ENCODE measurements at regions not wholly inside any gene's neighbourhood (a gene's known extent, or its start where the extent isn't known, plus 50 kb on each side); places are given as distances from the start of the nearest gene placed in this dataset.
"Not testable (repeated sequence)": the region's sequence is repeated elsewhere in the genome, so short reads cannot be mapped to it uniquely, and the experiment has no call there.

- TF ChIP-seq BCL11A (IDR thresholded peaks at IDR 0.05; ENCODE audit: low read depth in 2 of 2, low read length in 2 of 2) (no peak), GTF2F1 (IDR thresholded peaks at IDR 0.05; ENCODE audit: borderline replicate concordance, low read depth, low read length) (no peak), TAF7 (optimal IDR thresholded peaks at IDR 0.05; ENCODE audit: borderline replicate concordance, low read depth, low read length) (no peak), MAX (IDR thresholded peaks at IDR 0.05) (no peak), CTBP2 (IDR thresholded peaks at IDR 0.05; ENCODE audit: borderline replicate concordance, insufficient read depth, insufficient read length, low read length) (no peak)
Observed at GRCh38 chr2:131645177-131645765, 117.6 kb downstream of the CCDC74A start (continued).

- H3K79me2 ChIP-seq (ENCODE audit: control insufficient read depth in 1 of 2, insufficient read depth in 2 of 2, low read length in 2 of 2); H3K27ac ChIP-seq (ENCODE audit: low read depth, low read length); H3K27me3 ChIP-seq (replicated peaks in 1 of 4; ENCODE audit: control insufficient read depth in 3 of 4, extremely low read depth in 1 of 4, insufficient read depth in 3 of 4, low read length in 3 of 4); H2BK12ac ChIP-seq (ENCODE audit: low read depth, low read length); H2BK20ac ChIP-seq (ENCODE audit: low read length); H2BK15ac ChIP-seq (ENCODE audit: low read length); H3K4me3 ChIP-seq (ENCODE audit: extremely low read depth in 1 of 4, insufficient read depth in 2 of 4, low read depth in 3 of 4, low read length in 4 of 4); H3K4ac ChIP-seq (replicated peaks; ENCODE audit: insufficient read length, low read depth, low read length); H4K91ac ChIP-seq (replicated peaks; ENCODE audit: insufficient read length, low read length); H3K14ac ChIP-seq (ENCODE audit: insufficient read length); H2BK5ac ChIP-seq (ENCODE audit: low read depth, low read length); H4K20me1 ChIP-seq (replicated peaks in 1 of 2; ENCODE audit: control insufficient read depth in 1 of 2, insufficient read depth in 2 of 2, low read length in 2 of 2); FAIRE-seq; H3K9ac ChIP-seq (replicated peaks in 1 of 4; ENCODE audit: extremely low read depth in 1 of 4, low read depth in 3 of 4, low read length in 3 of 4); H2BK120ac ChIP-seq (replicated peaks; ENCODE audit: low read depth, low read length); H4K8ac ChIP-seq (ENCODE audit: extremely low read depth, insufficient read depth, low read length); H3K4me1 ChIP-seq (replicated peaks in 1 of 4; ENCODE audit: control insufficient read depth in 3 of 4, insufficient read depth in 4 of 4, low read length in 3 of 4); H2AFZ ChIP-seq (ENCODE audit: low read length); H3K79me1 ChIP-seq (ENCODE audit: low read depth, low read length); H4K5ac ChIP-seq (ENCODE audit: insufficient read length, low read depth, low read length); H3K23me2 ChIP-seq (ENCODE audit: low read depth, low read length); H3K4me2 ChIP-seq (ENCODE audit: insufficient read depth in 1 of 2, low read depth in 2 of 2, low read length in 2 of 2); H3K36me3 ChIP-seq (ENCODE audit: control insufficient read depth in 2 of 4, insufficient read depth in 4 of 4, low read length in 3 of 4); CTCF ChIA-PET (ENCODE audit: partially characterized antibody); H3K9me3 ChIP-seq (ENCODE audit: insufficient read depth in 2 of 2, low read depth in 1 of 2, low read length in 1 of 2); H3K23ac ChIP-seq (ENCODE audit: insufficient read length); H3K56ac ChIP-seq (replicated peaks; ENCODE audit: insufficient read length, low read depth, low read length); POLR2A ChIA-PET (ENCODE audit: partially characterized antibody); H2AK5ac ChIP-seq (ENCODE audit: low read depth, low read length); DNase-seq (ENCODE audit: low read depth in 1 of 2, low spot score in 2 of 2); H3K18ac ChIP-seq (ENCODE audit: extremely low read depth, low read length): not testable (repeated sequence)
- 73% methylated on average over 11 of the region's 15 CpGs; no CpG with 5 or more reads in 1 of the 2 experiments for WGBS, 2 experiments (ENCODE audit: extremely low coverage in 1 of 2, insufficient coverage in 1 of 2, insufficient read length in 1 of 2, insufficient replicate concordance in 2 of 2, low coverage in 1 of 2, low lambda C conversion rate in 2 of 2, missing lambda C conversion rate in 1 of 2)
Observed at GRCh38 chr2:131646220-131646619, 118.5 kb downstream of the CCDC74A start.
